Esophagus squamous epithelium (tissue), 5 donors: ENCODE measurements at regions not wholly inside any gene's neighbourhood (a gene's known extent, or its start where the extent isn't known, plus 50 kb on each side); places are given as distances from the start of the nearest gene placed in this dataset.
"Not testable (repeated sequence)": the region's sequence is repeated elsewhere in the genome, so short reads cannot be mapped to it uniquely, and the experiment has no call there.

Experiments
- DNase-seq: peaks from one replicate; lab custom pipeline; 2025; lab: John Stamatoyannopoulos, UW
- H3K27ac ChIP-seq, 4 donors: fragments of 200-600 bp; sonication (generic); one replicate each; pipeline ENCODE4 v1.5.1; 2016 to 2019; ENCODE audit warnings: mild to moderate bottlenecking in 1 of 4
- H3K27me3 ChIP-seq, 4 donors: fragments of 200-600 bp; sonication (generic); 1 replicate in 3 of 4; 2 replicates in 1 of 4; pipeline versions ENCODE4 v1.5.1 to v1.6.0; 2017 to 2021; ENCODE audit warnings: antibody characterized with exemption in 1 of 4
- H3K36me3 ChIP-seq, 3 donors: fragments of 200-600 bp; sonication (generic); one replicate each; pipeline ENCODE4 v1.5.1; 2016 to 2019
- H3K4me1 ChIP-seq, 3 donors: fragments of 200-600 bp; sonication (generic); one replicate each; pipeline ENCODE4 v1.5.1; 2017 to 2019
- H3K4me3 ChIP-seq, 4 donors: fragments of 200-600 bp; sonication (generic); 1 replicate in 3 of 4; 2 replicates in 1 of 4; pipeline ENCODE4 v1.5.1; 2016 to 2019; ENCODE audit warnings: mild to moderate bottlenecking in 2 of 4, moderate library complexity in 1 of 4
- H3K9me3 ChIP-seq, 3 donors: fragments of 200-600 bp; sonication (generic); one replicate each; pipeline ENCODE4 v1.5.1; 2016 to 2019
- POLR2A ChIP-seq, 4 donors: fragments of 450-650 bp; IDR thresholded peaks; one replicate each; pipeline ENCODE4 v1.6.1; 2017; ENCODE audit warnings: antibody characterized with exemption in 4 of 4, mild to moderate bottlenecking in 4 of 4, moderate library complexity in 3 of 4
- WGBS, 2 donors: methylation state at CpG; one replicate each; pipeline ENCODE4 v1.1.5; 2018; 5-methylcytosine and 5-hydroxymethylcytosine counted together
- intact Hi-C: fragments of 100-400 bp; cut with DNase I; formaldehyde crosslinking; loops from one replicate; pipeline ENCODE4 v1.15.0; 2022
- TF ChIP-seq, protein P1 (sequence below), 6 experiments: fragments of 450-650 bp in 4 of 6; fragments of 200-600 bp in 2 of 6; sonication (generic) in 2 of 6; IDR thresholded peaks; one replicate each; pipeline ENCODE4 v1.5.1; 2016 to 2019; ENCODE audit warnings: antibody characterized with exemption in 6 of 6, mild to moderate bottlenecking in 4 of 6, moderate library complexity in 4 of 6
- donor health status: DM: yes; HTN: yes; CAD: no.

GRCh38 chr20:24418731-24419130 is 50.7 kb upstream of the SYNDIG1 start:
- no peak overlapping the region for H3K4me3 ChIP-seq
- peaks cover 0 to 11% (median 8%) of the 10 kb centered on the region in 3 donors for H3K9me3 ChIP-seq
- H3K27me3 ChIP-seq: no peaks in the 10 kb centered on the region
- H3K36me3 ChIP-seq: no peaks in the 10 kb centered on the region
- intact Hi-C loops: no loop called here
- 30 to 55% methylated on average over 2 of the region's 2 CpGs for WGBS, 2 donors
- no peak for TF ChIP-seq POLR2A (IDR thresholded peaks at IDR 0.05)
- TF ChIP-seq, protein P1, sequence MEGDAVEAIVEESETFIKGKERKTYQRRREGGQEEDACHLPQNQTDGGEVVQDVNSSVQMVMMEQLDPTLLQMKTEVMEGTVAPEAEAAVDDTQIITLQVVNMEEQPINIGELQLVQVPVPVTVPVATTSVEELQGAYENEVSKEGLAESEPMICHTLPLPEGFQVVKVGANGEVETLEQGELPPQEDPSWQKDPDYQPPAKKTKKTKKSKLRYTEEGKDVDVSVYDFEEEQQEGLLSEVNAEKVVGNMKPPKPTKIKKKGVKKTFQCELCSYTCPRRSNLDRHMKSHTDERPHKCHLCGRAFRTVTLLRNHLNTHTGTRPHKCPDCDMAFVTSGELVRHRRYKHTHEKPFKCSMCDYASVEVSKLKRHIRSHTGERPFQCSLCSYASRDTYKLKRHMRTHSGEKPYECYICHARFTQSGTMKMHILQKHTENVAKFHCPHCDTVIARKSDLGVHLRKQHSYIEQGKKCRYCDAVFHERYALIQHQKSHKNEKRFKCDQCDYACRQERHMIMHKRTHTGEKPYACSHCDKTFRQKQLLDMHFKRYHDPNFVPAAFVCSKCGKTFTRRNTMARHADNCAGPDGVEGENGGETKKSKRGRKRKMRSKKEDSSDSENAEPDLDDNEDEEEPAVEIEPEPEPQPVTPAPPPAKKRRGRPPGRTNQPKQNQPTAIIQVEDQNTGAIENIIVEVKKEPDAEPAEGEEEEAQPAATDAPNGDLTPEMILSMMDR (IDR thresholded peaks at IDR 0.05): no peak
- H3K27ac ChIP-seq: no peak overlapping the region
- no peaks in the 10 kb centered on the region for H3K4me1 ChIP-seq
- no peak for DNase-seq

DNA sequence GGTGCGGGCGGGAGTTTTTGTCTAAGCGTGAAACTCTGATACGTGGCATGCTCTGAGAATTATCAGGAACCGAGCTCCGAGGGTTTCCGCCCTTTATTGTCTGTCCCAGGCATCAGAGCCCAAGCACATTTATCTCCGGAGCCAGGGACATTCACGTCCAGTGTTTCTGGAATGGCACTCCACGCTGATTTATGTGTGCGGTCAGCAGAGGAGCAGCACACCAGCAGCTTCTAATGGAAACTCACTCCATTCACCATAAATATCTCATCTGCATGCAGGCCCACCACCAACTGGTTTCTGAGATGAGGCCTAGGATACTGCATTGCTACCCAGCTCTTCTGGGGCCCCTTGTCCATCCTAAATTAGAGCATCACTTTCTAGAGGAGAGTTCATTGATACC is 51.9 kb upstream of the SYNDIG1 start:
- intact Hi-C loops: no loop called here
- TF ChIP-seq, protein P1 (IDR thresholded peaks at IDR 0.05): no peak
- TF ChIP-seq POLR2A (IDR thresholded peaks at IDR 0.05): no peak
- no peak for DNase-seq
- H3K4me3 ChIP-seq: no peak overlapping the region
- no peaks in the 10 kb centered on the region for H3K36me3 ChIP-seq
- H3K9me3 ChIP-seq: peaks cover 0 to 11% (median 8%) of the 10 kb centered on the region in 3 donors
- H3K27ac ChIP-seq: no peak overlapping the region
- no peaks in the 10 kb centered on the region for H3K4me1 ChIP-seq
- 72 to 84% methylated on average over 10 to 11 of the region's 11 CpGs for WGBS, 2 donors
- H3K27me3 ChIP-seq: no peaks in the 10 kb centered on the region

GRCh38 chr20:24415444-24415843 is 54.0 kb upstream of the SYNDIG1 start:
- H3K27ac ChIP-seq, H3K4me3 ChIP-seq, DNase-seq, intact Hi-C loops, H3K4me1 ChIP-seq, H3K36me3 ChIP-seq, H3K27me3 ChIP-seq: not testable (repeated sequence)
- H3K9me3 ChIP-seq: peaks cover 0 to 11% (median 8%) of the 10 kb centered on the region in 3 donors
- WGBS, 2 donors: 72 to 74% methylated on average over 7 of the region's 7 CpGs

- Histone ChIP-seq H3K27me3 (no peaks in the 10 kb centered on the region), H3K27ac (no peak overlapping the region), H3K4me1 (no peaks in the 10 kb centered on the region), H3K36me3 (no peaks in the 10 kb centered on the region), H3K9me3 (peaks cover 0 to 11% (median 8%) of the 10 kb centered on the region in 3 donors), H3K4me3 (no peak overlapping the region)
- intact Hi-C loops: no loop called here
- no peak for DNase-seq
- WGBS, 2 donors: 74 to 95% methylated on average over 4 to 6 of the region's 6 CpGs
- TF ChIP-seq POLR2A (IDR thresholded peaks at IDR 0.05): no peak
- TF ChIP-seq, protein P1 (IDR thresholded peaks at IDR 0.05): no peak
These were observed 57.6 kb upstream of the SYNDIG1 start for GRCh38 chr20:24411834-24412216.

DNA sequence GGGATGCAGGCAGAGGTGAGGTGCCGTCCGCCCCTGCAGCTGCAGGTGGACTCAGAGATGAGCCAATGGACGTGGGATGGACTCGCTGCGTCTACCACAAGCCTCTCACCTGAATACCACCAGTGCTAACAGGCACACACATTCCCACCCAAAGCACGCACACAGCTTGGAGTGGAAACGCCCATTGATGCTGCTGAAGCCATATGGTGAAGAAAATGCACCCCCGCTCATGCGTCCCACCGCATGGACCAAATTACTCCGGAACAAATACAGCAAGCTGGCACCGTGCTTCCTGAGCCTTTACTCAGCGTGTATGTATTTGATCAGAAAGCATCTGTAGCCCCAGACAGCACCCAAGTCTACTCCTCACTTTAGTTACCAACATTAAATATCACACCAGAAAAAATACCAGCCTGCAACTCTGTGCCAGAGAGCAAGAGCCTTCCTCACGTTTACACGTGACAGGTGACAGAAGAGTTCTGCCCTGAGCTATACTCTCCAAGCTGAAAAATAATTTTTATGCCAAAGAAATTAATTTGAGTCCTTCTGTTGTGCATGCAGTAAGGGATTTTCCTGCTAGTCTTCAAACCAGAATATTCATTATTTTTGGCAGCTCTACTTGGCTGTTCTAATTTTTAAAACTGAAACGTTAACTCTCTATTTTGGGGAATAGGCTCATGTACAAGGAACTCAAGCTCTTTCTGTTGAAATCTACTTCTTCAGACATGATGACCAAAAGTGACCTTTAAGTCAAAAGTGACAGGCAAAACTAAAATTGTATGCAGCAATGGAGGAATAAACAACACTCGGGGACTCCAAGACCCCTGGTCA is 58.2 kb upstream of the SYNDIG1 start:
- intact Hi-C loops: no loop called here
- Histone ChIP-seq H3K4me1 (no peaks in the 10 kb centered on the region), H3K4me3 (no peak overlapping the region), H3K36me3 (no peaks in the 10 kb centered on the region), H3K27me3 (no peaks in the 10 kb centered on the region), H3K27ac (no peak overlapping the region), H3K9me3 (peaks cover 0 to 11% (median 8%) of the 10 kb centered on the region in 3 donors)
- no peak for DNase-seq
- WGBS, 2 donors: 66 to 70% methylated on average over 15 to 16 of the region's 17 CpGs
- no peak for TF ChIP-seq POLR2A (IDR thresholded peaks at IDR 0.05)
- TF ChIP-seq, protein P1 (IDR thresholded peaks at IDR 0.05): no peak
